ENCODE measurements at regions not wholly inside any gene's neighbourhood (a gene's known extent, or its start where the extent isn't known, plus 50 kb on each side); places are given as distances from the start of the nearest gene placed in this dataset.

DNA sequence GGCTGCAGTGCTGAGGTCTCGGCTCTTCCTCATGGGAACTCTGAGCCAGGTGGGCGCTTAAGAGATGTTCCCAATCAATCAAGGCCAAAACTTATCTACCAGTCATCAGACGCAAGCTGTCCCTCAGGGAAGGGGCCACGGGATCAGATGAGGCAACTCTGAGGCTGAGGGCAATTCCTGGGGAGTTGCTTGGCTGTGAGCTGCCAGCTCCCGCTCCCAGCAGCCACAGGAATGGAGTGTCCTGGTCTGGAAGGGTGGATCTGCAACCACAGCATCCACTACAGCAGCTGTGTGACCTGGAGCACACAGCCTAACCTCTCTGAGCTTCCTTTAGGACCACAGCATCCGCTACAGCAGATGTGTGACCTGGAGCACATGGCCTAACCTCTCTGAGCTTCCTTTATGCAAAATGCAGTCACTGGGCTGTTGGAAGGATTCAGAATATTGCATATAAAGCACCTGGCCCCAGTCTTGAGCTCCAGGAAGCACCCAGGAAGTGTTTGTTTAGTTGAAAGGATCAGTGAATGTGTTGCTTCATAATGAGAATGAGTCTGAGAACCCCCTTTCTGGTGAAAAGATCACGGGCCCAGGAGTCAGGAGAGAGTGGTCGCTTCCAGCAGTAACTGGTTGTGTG, 60.9 kb downstream of the TFAP2C start:
- TF ChIP-seq EZH2 (IDR thresholded peaks at IDR 0.05) (no peak), EZH2phosphoT487 (IDR thresholded peaks at IDR 0.05) (no peak)
- TF ChIP-seq, protein P1, sequence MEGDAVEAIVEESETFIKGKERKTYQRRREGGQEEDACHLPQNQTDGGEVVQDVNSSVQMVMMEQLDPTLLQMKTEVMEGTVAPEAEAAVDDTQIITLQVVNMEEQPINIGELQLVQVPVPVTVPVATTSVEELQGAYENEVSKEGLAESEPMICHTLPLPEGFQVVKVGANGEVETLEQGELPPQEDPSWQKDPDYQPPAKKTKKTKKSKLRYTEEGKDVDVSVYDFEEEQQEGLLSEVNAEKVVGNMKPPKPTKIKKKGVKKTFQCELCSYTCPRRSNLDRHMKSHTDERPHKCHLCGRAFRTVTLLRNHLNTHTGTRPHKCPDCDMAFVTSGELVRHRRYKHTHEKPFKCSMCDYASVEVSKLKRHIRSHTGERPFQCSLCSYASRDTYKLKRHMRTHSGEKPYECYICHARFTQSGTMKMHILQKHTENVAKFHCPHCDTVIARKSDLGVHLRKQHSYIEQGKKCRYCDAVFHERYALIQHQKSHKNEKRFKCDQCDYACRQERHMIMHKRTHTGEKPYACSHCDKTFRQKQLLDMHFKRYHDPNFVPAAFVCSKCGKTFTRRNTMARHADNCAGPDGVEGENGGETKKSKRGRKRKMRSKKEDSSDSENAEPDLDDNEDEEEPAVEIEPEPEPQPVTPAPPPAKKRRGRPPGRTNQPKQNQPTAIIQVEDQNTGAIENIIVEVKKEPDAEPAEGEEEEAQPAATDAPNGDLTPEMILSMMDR (IDR thresholded peaks at IDR 0.05) = no peak
